IPS-NIHi7 (cell line): ENCODE measurements at regions not wholly inside any gene's neighbourhood (a gene's known extent, or its start where the extent isn't known, plus 50 kb on each side); places are given as distances from the start of the nearest gene placed in this dataset.

Source experiments
- DNase-seq: peaks from one replicate; pipeline ENCODE4 v3.0.0; 2012; ENCODE audit warnings: mixed read lengths; ENCODE audit errors: extremely low spot score

GRCh38 chr2:65537651-65538385 is 105.4 kb upstream of the SPRED2 start:
- DNase-seq = no peak

GRCh38 chr2:65536596-65536995 is 104.2 kb upstream of the SPRED2 start:
- DNase-seq = no peak

DNA sequence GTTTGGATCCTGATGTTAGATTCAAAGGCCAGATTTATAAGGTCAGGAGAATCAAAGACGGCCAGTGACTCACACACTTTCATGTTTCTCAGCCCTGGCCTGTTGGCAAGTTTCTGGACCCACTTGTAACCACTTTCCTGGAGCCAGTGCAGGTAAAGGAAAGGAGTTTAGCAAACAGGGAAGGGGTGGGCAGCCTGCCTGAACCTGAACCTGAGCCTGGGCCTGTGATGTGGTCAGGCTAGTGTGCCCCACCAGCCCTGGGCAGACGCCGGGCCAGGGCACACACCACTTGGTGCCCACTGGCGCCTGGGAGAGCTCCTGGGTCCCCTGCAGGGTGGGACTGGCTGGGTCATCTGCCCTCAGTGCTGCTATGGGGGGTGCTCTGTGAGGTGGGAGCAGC is 100.5 kb upstream of the SPRED2 start:
- DNase-seq = no peak

DNA sequence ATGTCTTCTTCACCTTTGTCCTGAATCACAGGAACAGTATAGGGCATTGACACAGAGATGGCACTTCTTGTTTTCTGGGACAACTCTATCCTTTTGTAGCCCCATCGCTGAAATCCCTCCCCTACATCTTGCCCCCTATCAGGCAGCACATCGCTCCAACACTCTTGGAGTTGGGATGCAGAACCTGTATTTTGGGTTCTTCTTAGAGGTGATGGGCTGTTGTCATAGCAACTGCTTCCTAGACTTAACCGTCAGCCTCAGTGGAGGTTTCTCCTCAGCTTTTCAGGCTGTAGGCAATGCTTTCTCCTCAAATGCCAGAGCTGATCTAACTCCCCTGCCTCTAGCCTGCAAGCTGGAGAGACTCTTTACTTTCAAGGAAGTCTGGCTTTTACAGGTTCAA is 99.9 kb upstream of the SPRED2 start:
- no peak for DNase-seq

- no peak for DNase-seq
These were observed 98.3 kb upstream of the SPRED2 start for GRCh38 chr2:65530547-65531320.

DNA sequence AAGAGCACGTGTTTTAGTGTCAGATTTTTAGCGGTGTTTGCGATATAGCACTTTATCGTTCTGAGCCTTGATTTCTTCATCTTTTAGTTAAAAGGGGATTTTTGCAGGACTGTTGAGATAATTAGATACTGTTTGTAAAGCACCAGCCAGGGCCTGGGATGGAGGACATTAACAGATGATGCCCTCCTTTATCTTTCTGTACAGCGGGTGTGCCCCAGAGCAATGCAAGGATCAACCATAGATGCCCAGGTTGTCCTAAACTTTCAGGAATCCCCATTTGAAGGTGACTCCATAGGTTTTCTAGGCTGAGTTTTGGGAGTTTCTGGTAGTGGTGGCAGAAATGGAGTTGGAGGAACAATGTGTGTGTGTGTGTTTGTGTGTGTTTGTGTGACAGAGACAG is 97.0 kb upstream of the SPRED2 start:
- DNase-seq = no peak

DNA sequence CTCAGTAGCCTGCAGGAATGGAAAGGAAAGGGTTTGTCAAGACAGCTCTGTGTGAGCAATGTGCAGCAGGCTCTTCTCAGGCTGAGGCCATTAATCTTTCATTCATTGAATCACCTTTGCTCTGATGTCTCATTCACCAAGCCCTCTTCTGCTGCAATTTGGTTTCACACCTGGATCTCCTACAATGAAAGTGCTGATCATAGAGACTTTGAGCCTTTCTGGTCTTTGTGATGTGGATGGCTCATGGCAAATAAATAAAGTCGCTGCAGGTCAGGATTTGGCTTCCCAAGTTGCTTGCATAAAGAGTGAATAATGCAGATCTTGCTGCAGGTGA is 95.8 kb upstream of the SPRED2 start:
- DNase-seq = no peak

- peak; percentile 35 for DNase-seq
These were observed 95.2 kb upstream of the SPRED2 start for GRCh38 chr2:65527451-65528240.

GRCh38 chr2:65525616-65526231 is 93.3 kb upstream of the SPRED2 start:
- no peak for DNase-seq

DNA sequence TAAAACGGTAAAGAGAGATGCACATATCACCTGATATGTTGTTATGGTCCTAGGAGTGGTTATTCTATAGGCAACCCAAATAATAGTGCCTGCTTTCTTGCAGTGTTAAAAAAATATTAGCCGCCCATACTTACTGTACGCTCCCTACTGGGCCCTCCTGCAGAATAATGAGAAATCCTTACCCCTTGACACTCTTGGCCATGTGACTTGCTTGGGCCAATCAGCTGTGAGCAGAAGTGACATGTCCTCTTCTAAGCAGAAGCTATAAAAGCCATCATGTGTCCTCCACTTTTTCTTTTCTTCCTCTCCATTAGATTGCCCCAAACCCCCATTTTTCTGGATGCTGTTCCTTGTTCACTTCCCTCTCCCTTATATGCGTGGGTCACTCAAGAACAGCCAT is 90.5 kb upstream of the SPRED2 start:
- no peak for DNase-seq

DNA sequence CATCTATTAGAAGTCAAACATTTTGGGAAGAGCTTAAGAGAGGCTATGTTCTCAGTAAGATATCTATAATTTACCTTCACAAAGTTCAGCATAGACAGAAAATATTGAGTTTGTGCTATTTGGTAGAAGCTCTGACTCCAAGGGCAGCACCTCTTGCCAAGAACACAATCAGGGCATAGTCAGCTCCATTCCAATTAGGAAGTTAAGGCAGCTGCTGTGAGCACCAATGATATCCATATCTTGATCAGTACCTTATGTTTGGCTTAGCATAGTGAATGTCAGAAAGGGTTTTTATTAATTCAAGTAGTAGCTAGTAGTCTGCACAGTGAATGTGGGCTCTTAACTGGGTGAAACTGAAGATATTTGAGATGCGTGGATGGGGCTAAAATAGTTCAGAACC is 86.4 kb upstream of the SPRED2 start:
- DNase-seq = no peak

GRCh38 chr2:65514555-65515195 is 82.3 kb upstream of the SPRED2 start:
- DNase-seq = no peak

- no peak for DNase-seq
These were observed 80.4 kb upstream of the SPRED2 start for GRCh38 chr2:65512783-65513182.

GRCh38 chr2:65511306-65511705 is 78.9 kb upstream of the SPRED2 start:
- no peak for DNase-seq

GRCh38 chr2:65508225-65508624 is 75.8 kb upstream of the SPRED2 start:
- DNase-seq = no peak

DNA sequence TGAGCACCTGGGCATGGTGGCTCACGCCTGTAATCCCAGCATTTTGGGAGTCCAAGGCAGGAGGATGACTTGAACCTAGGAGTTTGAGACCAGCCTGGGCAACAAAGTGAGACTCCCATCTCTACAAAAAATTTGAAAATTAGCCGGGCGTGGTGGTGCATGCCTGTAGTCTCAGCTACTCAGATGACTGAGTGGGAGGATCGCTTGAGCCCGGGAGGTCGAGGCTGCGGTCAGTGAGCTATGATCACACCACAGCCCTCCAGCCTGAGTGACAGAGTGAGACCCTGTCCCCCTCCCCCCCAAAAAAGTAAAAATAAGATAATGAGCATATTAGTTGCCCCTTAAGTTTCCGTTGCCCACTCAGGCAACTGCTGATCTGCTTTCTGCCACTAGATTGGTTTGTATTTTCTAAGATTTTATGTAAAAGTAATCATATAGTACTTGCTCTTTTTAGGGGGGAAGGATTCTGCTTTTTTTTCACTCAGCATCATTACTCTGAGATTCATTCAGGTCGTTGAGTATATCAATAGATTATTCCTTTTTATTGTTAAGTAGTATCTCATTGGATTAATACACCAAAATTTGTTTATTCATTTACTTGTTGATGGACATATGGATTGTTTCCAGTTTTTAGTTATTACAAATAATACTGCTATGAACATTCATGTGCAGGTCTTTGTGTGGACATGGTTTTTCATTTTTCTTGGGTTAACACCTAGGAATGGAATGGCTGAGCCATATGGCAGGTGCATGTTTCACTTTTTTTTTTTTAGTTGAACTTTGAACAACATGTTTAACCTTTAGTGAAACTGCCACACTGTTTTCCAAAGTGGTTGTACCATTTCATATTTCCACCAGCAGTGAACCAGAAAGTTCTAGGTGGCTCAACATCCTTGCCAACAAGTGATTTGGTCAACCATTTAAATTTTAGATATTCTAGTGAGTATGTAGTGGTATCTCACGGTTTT is 75.0 kb upstream of the SPRED2 start:
- no peak for DNase-seq

DNA sequence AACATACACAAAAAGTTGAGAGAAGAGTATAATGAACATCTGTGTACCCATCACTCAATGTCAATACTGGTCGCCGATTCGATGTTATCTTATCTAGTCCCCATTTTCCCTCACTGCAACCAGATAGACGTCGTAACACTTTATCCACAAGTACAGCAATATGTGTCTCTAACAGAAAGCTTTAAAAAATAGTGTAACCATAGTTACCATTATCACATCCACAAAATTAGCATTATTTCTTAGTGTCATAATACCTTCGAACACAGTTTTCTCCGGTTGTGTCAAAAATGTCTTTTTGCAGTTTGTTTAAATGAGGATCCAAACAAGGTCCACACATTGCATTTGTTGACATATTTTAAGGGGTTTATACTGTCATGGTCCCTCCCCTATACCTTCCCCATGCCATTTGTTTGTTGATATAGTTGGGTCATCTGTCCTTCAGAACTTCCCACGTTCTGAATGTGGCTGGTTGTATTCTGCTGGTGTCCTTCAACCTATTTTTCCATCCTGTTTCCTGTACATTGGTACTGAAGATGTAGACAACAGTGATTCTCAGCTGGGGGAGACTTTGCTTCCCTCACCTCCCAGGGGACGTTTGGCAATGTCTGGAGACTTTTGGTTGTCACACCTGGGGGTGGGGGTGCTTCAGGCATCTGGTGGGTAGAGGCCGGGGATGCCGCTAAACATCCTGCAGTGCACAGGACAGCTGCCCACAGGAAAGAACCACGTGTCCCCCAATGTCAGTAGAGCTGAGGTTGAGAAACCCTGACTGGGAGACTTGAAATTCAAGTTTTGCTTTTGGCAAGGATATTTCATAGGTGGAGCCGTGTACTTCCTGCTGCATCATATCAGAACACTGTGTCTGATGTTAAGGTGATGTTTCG is 72.7 kb upstream of the SPRED2 start:
- no peak for DNase-seq

DNA sequence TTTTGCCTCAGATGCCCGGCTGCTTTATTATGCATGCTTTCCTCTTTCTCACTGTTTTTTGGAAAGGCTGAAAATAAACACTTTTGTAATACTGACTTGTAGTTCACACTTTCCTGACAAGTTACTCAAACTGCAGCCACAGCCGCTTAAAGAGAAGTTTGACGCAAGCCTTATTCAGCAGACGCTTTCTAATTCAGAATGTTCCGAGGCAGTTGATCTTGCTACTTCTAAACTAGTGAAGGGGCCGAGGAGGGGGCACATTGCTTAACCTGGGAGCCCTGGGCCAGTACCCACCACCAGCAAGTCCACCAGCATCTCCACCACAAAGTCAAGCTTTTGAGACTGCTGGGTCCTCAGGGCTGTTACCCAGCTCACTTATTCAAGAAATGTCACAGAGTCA is 71.8 kb upstream of the SPRED2 start:
- no peak for DNase-seq

GRCh38 chr2:65503746-65504145 is 71.3 kb upstream of the SPRED2 start:
- no peak for DNase-seq

DNA sequence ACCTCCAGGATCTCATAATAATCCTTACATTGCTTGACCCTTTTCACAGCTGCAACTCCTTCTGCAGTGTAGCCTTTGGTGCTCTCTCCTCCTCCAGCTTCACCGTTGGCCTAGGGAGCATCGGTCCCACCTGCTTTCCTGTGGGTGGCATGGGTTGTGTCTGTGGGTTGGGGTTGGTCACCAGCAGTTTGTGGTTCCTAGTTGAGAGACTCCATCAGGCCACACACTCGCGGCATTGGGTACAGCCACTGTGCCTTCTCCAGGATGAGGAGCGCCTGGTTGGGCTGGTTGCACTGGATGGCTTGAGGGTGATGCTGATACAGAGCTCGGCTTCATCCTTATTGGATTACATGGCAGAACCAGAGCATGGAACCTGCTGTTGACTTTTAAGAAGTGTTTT is 69.4 kb upstream of the SPRED2 start:
- no peak for DNase-seq
